NCI-H345 (cell line): ENCODE measurements at regions not wholly inside any gene's neighbourhood (a gene's known extent, or its start where the extent isn't known, plus 50 kb on each side); places are given as distances from the start of the nearest gene placed in this dataset.
"Not testable (repeated sequence)": the region's sequence is repeated elsewhere in the genome, so short reads cannot be mapped to it uniquely, and the experiment has no call there.

Experiments used
- DNase-seq: peaks from one replicate; lab custom pipeline; 2025; lab: John Stamatoyannopoulos, UW

DNA sequence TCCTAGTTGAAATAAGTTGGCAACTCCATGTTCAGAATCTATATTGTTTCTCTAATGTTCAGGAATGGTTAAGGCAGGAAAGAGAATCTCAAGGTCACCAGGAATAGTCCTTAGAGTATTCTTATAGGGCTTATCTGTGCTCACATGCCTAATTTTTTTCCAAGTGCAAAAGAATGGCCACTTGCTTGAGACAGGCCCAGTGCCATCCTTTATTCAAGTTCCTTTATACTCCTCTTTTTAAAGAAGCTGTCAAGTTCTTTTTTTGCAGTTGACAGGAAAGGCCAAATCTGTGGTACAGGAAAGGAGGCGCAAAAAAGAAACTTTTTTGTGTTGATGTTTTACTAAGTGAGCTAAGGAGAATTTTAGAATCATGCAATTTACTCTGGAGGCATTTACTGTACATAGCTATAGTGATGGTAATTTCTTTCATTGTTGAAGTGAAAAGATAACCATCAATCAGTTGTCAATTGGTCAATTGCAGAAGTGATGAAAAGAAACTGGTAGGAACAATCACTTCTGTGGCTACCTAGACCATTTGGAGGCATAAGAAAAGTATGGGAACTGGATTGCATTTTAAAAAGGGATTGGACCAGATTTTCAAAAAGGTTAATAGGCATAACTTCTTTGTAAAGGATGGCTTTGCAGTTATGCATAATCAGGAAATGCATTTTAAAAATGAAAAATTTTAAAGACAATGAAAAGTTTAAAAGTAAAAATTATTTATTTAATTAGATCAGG is 102.5 kb upstream of the SOX2 start:
- DNase-seq: no peak

- DNase-seq: no peak
These were observed 107.5 kb upstream of the SOX2 start for GRCh38 chr3:181604267-181604666.

DNA sequence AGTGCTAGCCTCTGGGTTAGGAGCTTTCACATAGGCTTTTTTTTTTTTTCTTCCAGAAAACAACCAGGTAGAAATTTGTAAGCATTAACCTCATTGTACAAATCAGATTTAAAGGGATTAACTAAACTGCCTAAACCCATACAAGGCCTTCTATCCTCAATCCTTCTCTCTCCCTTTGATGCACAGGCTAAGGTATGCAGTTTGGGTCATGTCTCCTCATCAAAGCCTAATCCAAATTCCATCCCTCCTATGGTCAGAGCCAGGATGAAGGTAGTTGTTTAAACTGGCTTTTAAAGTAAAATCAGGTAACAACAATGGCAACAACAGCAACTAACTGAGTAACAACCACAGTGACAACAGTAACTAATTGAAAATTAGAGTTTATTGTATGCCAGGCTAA is 115.6 kb upstream of the SOX2 start:
- DNase-seq: no peak

DNA sequence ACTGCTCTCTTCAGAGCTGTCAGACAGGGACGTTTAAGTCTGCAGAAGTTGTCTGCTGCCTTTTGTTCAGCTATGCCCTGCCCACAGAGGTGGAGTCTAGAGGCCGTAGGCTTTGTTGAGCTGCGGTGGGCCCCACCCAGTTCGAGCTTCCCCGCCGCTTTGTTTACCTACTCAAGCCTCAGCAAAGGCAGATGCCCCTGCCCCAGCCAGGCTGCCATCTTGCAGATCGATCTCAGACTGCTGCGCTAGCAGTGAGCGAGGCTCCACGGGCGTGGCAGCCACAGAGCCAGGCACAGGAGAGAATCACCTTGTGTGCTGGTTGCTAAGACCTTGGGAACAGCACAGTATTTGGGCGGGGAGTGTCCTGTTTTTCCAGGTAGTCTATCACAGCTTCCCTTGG is 120.8 kb upstream of the SOX2 start:
- DNase-seq: not testable (repeated sequence)

- DNase-seq: no peak
These were observed 129.1 kb upstream of the SOX2 start for GRCh38 chr3:181582619-181583018.

DNA sequence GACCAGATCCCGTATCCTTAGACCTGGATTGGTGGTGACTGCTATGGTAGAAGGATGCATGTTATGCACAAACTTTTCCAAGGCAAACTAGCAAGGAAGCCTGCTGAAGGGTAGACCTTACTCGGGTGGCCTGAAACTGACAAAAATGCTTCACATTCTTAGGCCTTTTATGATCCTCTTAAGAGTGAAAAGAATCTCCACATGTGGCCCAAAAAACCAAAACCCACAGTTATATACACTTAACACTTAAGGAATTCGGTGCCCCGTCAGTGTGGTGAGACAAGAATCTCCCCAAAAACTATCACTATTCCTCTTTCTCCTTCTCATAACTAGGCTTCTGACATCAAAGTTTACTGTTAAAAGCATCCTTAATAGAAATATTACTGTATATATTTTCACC is 130.1 kb upstream of the SOX2 start:
- DNase-seq: no peak

DNA sequence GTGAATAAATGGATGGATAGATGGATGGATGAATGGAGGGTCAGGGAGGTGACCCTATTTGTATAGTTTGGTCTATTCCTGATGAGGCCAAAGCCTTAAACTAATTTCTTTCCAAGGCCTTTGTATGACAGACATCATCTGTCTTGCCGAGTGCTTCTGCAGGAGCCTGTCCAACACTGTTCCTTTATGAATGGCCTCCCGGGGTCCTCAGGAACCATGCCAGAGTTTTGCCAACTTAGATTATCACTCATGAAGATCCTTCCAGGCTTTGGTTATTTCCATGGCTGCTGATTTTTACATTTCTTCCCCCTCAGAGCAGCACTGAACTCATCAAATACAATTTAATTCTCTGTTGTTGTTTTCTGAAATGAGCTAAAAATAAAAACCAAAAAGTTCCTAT is 133.0 kb upstream of the SOX2 start:
- no peak for DNase-seq

- no peak for DNase-seq
These were observed 139.3 kb upstream of the SOX2 start for GRCh38 chr3:181572432-181572831.

GRCh38 chr3:181570472-181570871 is 141.3 kb upstream of the SOX2 start:
- no peak for DNase-seq

DNA sequence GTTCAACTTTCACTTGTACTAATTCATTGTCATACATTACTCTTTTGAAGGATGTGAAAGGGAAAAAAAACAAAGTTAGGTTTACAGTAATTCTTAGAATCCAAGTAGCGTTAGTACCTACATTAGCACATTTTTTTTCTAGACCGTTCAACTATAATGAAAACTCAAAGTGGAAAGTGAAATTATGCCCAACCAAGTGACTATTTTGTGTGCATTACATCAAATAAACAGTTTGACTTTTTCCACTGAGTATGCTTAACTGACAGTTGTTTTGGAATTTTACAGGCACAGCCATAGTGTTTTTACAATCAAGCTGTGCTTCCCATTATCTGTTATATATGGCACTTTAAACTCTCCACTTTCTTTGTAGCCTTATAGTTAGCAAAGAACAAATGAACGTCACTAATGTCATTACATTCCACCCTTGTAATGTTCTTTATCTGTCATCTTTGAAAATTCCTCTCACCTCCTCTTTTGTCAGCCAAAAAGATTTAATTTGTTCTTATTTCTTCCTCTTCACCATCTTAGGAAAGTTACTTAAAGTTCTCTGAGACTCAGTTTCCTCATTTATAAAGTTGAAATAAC is 142.3 kb upstream of the SOX2 start:
- DNase-seq: no peak

GRCh38 chr3:181568693-181569092 is 143.0 kb upstream of the SOX2 start:
- no peak for DNase-seq

DNA sequence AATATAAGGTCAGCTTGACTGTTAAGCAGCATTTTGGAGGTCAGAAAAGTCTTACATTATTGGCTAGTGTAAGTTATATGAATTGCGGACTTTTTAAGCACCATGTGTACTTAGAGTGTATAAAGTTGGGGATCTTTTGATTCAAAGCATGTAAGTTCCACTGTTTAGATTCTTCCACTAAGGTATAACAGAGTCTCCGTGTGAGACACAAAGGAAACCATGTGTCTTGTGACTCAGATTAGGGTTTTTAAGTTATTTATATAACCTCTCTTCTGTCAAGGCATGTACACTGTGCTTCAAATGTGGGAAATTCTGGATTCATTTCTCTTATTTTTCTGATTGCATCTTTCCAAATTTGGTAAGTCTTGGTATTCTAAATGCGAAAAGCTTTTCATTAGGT is 143.5 kb upstream of the SOX2 start:
- DNase-seq: no peak

GRCh38 chr3:181567311-181568075 is 144.2 kb upstream of the SOX2 start:
- DNase-seq: no peak

DNA sequence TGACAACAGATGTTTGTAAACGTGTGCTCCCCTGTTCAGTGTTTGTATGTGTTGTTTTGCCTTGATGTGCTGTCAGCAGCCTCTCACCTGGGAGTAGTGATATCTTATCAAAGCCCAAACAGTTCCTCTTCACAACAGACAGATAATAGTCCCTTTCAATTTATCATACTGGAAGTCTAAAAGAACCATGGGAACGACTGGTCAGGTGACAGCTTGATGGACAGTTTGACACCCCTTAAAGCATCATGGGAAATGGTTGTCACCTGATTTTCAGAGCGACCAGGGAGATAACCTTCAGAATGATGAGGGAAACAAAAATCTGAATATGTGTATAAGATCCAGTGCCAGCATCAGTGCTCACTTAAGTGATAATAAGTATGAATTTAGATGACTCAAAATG is 146.3 kb upstream of the SOX2 start:
- DNase-seq: no peak

DNA sequence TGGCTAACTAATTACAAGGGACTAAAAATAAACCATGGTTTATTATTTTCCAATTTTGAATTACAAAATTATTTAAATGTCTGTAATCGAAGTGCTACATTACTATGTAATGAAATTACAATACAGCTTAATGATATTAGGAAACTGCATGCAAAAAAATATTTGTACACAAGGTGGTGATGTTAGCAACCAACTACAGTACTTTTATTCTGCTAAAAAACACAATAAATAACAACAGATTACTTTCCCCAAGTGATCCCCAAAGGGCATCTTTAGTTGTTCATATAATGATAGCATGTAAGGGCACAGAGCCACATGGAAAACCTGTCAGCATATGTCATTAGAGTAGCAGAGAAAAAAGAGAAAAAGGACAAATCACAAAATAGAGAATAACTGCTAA is 147.5 kb upstream of the SOX2 start:
- no peak for DNase-seq

- no peak for DNase-seq
These were observed 150.3 kb upstream of the SOX2 start for GRCh38 chr3:181561139-181562031.

GRCh38 chr3:181558870-181559269 is 152.9 kb upstream of the SOX2 start:
- no peak for DNase-seq

DNA sequence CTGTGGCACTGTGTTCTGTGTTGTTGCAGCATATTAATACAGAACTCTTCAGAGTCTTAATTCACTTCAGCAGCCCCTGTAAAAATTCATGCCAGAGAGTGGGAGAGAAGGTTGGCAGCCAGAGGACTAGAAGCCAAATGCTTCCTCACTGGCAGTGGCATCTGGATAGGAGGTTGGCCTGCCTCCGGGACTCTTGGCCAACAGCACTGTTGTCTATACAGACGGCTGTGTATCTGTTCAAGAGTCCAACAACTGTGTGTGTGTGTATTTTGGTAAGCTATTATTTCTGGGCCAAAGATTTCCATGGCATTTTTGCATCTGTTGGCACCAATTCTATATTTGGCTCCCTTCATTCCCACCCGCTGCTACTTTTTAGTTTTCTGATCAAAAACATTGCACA is 156.0 kb upstream of the SOX2 start:
- DNase-seq: no peak

DNA sequence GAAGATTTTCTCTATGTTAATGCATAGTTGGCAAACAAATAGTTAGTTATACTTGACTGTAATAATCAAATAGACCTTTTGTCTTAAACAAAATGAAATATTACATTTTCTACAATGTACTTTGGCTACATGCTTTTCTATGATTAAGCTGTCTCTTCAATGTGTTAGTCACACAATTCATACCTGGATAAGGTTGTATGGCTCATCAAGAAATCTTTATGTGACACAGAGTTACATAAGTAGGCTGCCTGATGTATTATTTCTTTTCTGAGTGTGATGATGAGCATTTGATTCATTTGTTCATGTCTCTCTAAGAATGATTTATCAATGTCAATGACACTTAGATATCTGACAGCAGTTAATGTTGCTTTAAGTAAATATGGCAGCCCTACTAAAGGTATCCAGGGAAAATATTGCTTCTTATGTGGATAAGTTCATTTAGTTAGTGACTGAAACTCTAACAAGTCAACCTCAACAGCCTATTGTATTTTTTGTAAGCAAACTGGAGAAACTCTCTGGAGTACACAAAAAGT is 157.4 kb upstream of the SOX2 start:
- DNase-seq: no peak

DNA sequence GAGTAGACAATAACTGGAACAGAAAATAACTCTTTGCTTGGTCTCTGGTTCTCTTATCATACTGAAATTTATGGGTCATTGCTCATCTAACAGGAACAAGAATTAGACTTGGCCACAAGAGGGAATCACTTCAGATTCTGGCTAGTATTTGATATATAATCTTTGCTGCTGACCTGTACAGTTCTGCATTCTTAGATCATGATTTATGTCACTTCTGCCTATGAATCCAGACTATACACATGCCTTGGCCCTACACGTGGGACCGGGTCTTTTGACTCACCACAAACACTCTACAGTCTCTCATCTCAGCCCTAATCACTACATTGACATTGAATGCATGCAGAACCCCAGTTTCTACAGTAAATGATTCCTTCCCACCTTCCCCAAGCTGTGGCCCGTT is 162.5 kb upstream of the SOX2 start:
- no peak for DNase-seq

DNA sequence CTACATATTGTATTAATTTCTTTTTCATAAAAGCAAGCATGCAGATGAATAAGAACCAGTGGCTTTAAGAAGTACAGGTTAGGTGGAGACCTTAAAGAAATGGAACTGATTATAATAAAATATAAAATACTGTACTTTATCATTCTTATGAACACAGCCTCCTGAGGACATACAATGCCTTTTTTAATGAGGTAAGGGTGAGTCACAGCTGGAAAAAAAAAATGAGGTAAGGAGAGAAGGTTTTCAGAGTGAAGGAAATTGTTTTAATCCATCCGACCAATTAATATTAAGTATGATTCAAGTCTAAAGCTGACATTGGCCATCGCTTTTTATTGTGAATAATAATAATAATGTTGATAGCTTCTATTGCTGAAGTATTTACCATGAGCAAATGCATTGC is 170.3 kb upstream of the SOX2 start:
- DNase-seq: no peak

GRCh38 chr3:181534781-181535221 is 176.9 kb upstream of the SOX2 start:
- DNase-seq: no peak
